HG02623 (cell line): ENCODE measurements at regions not wholly inside any gene's neighbourhood (a gene's known extent, or its start where the extent isn't known, plus 50 kb on each side); places are given as distances from the start of the nearest gene placed in this dataset.

ENCODE experiments used
- ATAC-seq: cut with Tn5 transposase; IDR thresholded peaks from one replicate; pipeline ENCODE4 v1.9.1; 2021; ENCODE audit warnings: moderate library complexity; ENCODE audit not compliant: unreplicated experiment

- no peak for ATAC-seq
These were observed 241.2 kb downstream of the PTBP2 start for GRCh38 chr1:96962751-96963211.

- ATAC-seq: no peak
These were observed 243.2 kb downstream of the PTBP2 start for GRCh38 chr1:96964761-96965160.

- peak; percentile 93 for ATAC-seq
These were observed 245.1 kb downstream of the PTBP2 start for GRCh38 chr1:96966536-96967138.

- no peak for ATAC-seq
These were observed 245.7 kb downstream of the PTBP2 start for GRCh38 chr1:96967311-96967710.

GRCh38 chr1:96968541-96968940 lies 247.0 kb downstream of the PTBP2 start:
- ATAC-seq: no peak

- ATAC-seq: no peak
These were observed 247.4 kb downstream of the PTBP2 start for GRCh38 chr1:96968983-96969382.

GRCh38 chr1:96969656-96970163 lies 248.1 kb downstream of the PTBP2 start:
- ATAC-seq: no peak

GRCh38 chr1:96971439-96971838 lies 249.9 kb downstream of the PTBP2 start:
- ATAC-seq: no peak

- ATAC-seq: no peak
These were observed 250.4 kb downstream of the PTBP2 start for GRCh38 chr1:96971849-96972602.

- ATAC-seq: no peak
These were observed 252.0 kb downstream of the PTBP2 start for GRCh38 chr1:96973605-96974004.

- no peak for ATAC-seq
These were observed 256.9 kb downstream of the PTBP2 start for GRCh38 chr1:96978444-96978843.

- ATAC-seq: no peak
These were observed 257.3 kb downstream of the PTBP2 start for GRCh38 chr1:96978901-96979300.

- no peak for ATAC-seq
These were observed 258.0 kb downstream of the PTBP2 start for GRCh38 chr1:96979304-96980268.

- no peak for ATAC-seq
These were observed 258.9 kb downstream of the PTBP2 start for GRCh38 chr1:96980448-96980847.

- ATAC-seq: no peak
These were observed 259.6 kb downstream of the PTBP2 start for GRCh38 chr1:96981181-96981580.

- no peak for ATAC-seq
These were observed 260.5 kb downstream of the PTBP2 start for GRCh38 chr1:96982118-96982517.

GRCh38 chr1:96983866-96984265 lies 262.3 kb downstream of the PTBP2 start:
- ATAC-seq: no peak

GRCh38 chr1:96987186-96987703 lies 265.7 kb downstream of the PTBP2 start:
- ATAC-seq: no peak

GRCh38 chr1:96989302-96989701 lies 267.7 kb downstream of the PTBP2 start:
- no peak for ATAC-seq

- no peak for ATAC-seq
These were observed 268.6 kb downstream of the PTBP2 start for GRCh38 chr1:96990136-96990535.

- ATAC-seq: no peak
These were observed 269.7 kb downstream of the PTBP2 start for GRCh38 chr1:96991261-96991660.
